ENCODE measurements at regions not wholly inside any gene's neighbourhood (a gene's known extent, or its start where the extent isn't known, plus 50 kb on each side); places are given as distances from the start of the nearest gene placed in this dataset.

DNA sequence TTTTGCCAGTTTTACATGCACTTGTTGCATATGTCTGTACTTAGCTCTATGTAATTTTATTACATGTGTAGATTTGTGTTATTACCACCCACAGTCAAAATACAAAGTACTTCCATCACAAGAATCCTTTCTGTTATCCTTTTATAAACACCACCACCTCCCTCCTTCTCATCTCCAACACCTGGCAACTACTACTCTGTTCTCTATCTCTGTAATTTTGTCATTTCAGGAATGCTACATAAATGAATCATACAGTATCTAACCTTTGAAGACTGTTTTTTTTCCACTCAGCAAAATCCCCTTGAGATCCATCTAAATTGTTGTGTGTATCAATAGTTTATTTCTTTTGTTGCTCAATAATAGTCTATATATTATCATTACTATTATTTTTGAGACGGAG is 64.5 kb upstream of the COP1 start:
- Mint-ChIP-seq H3K36me3 (no peaks in the 10 kb centered on the region), H3K27ac (no peak overlapping the region), H3K9me3 (no peaks in the 10 kb centered on the region)
- ATAC-seq (peak; percentile 34 to 97), DNase-seq (ENCODE audit: low spot score in 2 of 2) (no peak)
